ENCODE measurements at regions not wholly inside any gene's neighbourhood (a gene's known extent, or its start where the extent isn't known, plus 50 kb on each side); places are given as distances from the start of the nearest gene placed in this dataset.

DNA sequence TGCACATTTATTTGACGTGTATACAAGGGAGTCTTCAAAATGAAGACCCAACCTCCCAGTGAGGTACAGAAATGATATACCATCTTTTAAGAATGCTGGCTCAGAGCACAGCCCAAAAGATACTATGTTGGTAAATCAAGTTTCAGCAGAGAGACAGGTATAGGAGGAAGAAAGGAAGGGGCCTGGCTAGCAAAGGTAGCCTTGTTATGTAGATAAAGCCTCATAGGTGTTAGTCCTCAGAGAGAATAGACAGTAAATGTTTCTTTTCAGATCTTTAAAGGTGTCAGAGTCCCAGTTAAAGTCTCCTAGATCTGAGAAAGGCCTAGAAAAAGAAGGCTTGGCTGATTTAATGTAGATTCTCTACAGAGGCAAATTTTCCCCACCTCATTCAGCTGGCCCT lies 213.8 kb downstream of the SI start:
- RAD21 ChIA-PET (ENCODE audit: low non-redundant PET in 1 of 2, low total read pairs in 2 of 2, uncharacterized antibody in 2 of 2, unreplicated experiment in 2 of 2), result no interaction called here
- CTCF ChIA-PET, result no interaction called here

DNA sequence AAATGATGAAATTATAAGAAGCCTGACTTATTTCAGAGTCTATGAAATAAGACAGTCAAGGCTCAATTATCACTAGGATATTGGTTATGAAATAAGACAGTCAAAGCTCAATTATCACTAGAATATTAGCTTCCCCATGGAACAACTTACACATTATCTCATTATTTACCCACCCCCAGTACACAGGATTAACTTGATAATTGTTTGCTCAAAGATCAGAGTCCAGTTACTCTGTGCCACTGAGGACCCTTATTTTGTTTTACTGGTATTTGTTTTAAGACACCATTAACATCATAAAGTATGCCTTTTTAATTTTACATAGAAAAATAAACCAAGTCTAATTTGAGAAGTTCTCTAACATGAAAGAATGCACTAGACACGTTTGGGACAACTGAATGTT lies 225.4 kb downstream of the SI start:
- Histone ChIP-seq H3K4me3 (replicated peaks in 1 of 2; ENCODE audit: low read depth in 1 of 2, low read length in 2 of 2) (no peak overlapping the region), H3K79me2 (ENCODE audit: insufficient read depth, low read length) (no peaks in the 10 kb centered on the region), H2AFZ (ENCODE audit: low read depth, low read length, poor library complexity, severe bottlenecking) (no peak overlapping the region), H3K9ac (ENCODE audit: low read length) (no peak overlapping the region), H3K27me3 (ENCODE audit: insufficient read depth, low read length) (no peaks in the 10 kb centered on the region), H4K20me1 (ENCODE audit: insufficient read depth) (no peaks in the 10 kb centered on the region), H3K4me1 (ENCODE audit: control insufficient read depth in 1 of 2, insufficient read depth in 2 of 2, low read length in 2 of 2) (no peaks in the 10 kb centered on the region), H3K9me2 (ENCODE audit: insufficient read depth) (no peaks in the 10 kb centered on the region), H3K4me2 (ENCODE audit: low read length) (no peak overlapping the region), H3K27ac (ENCODE audit: low read depth, low read length) (no peak overlapping the region), H3K9me3 (ENCODE audit: control insufficient read depth in 1 of 2, insufficient read depth in 1 of 2, low read depth in 1 of 2, low read length in 2 of 2) (no peaks in the 10 kb centered on the region), H3K36me3 (ENCODE audit: control insufficient read depth in 1 of 2, insufficient read depth in 2 of 2, low read length in 2 of 2) (no peaks in the 10 kb centered on the region)
- DNase-seq (ENCODE audit: low read depth, low spot score) (no peak), ATAC-seq (no peak)
- ChIA-PET POLR2A (no interaction called here), CTCF (no interaction called here), RAD21 (ENCODE audit: low non-redundant PET in 1 of 2, low total read pairs in 2 of 2, uncharacterized antibody in 2 of 2, unreplicated experiment in 2 of 2) (no interaction called here)
- TF ChIP-seq CEBPB (IDR thresholded peaks at IDR 0.05; ENCODE audit: low read depth) (no peak), YY1 (IDR thresholded peaks at IDR 0.05; ENCODE audit: extremely low read depth, insufficient replicate concordance, low read depth, low read length) (no peak), EGR1 (IDR thresholded peaks at IDR 0.05; ENCODE audit: low read depth) (no peak), ZFX (IDR thresholded peaks at IDR 0.05) (no peak), SP1 (IDR thresholded peaks at IDR 0.05; ENCODE audit: low read depth) (no peak), ELF1 (IDR thresholded peaks at IDR 0.05; ENCODE audit: borderline replicate concordance, low read depth) (no peak), POLR2AphosphoS5 (IDR thresholded peaks at IDR 0.05; ENCODE audit: low read depth, low read length) (no peak), RAD21 (IDR thresholded peaks at IDR 0.05; ENCODE audit: low read depth) (no peak), CBX3 (IDR thresholded peaks at IDR 0.05; ENCODE audit: low read depth) (no peak), ZNF274 (IDR thresholded peaks at IDR 0.05; ENCODE audit: low read depth, low read length) (no peak), POLR2A (IDR thresholded peaks at IDR 0.05; ENCODE audit: borderline replicate concordance, extremely low read depth, insufficient read depth, insufficient read length) (no peak)
- TF ChIP-seq, protein P1, sequence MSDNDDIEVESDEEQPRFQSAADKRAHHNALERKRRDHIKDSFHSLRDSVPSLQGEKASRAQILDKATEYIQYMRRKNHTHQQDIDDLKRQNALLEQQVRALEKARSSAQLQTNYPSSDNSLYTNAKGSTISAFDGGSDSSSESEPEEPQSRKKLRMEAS (IDR thresholded peaks at IDR 0.05), result no peak
- TF ChIP-seq, protein P2, sequence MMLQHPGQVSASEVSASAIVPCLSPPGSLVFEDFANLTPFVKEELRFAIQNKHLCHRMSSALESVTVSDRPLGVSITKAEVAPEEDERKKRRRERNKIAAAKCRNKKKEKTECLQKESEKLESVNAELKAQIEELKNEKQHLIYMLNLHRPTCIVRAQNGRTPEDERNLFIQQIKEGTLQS (IDR thresholded peaks at IDR 0.05), result no peak
- TF ChIP-seq, protein P3, sequence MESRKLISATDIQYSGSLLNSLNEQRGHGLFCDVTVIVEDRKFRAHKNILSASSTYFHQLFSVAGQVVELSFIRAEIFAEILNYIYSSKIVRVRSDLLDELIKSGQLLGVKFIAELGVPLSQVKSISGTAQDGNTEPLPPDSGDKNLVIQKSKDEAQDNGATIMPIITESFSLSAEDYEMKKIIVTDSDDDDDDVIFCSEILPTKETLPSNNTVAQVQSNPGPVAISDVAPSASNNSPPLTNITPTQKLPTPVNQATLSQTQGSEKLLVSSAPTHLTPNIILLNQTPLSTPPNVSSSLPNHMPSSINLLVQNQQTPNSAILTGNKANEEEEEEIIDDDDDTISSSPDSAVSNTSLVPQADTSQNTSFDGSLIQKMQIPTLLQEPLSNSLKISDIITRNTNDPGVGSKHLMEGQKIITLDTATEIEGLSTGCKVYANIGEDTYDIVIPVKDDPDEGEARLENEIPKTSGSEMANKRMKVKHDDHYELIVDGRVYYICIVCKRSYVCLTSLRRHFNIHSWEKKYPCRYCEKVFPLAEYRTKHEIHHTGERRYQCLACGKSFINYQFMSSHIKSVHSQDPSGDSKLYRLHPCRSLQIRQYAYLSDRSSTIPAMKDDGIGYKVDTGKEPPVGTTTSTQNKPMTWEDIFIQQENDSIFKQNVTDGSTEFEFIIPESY (IDR thresholded peaks at IDR 0.05; ENCODE audit: extremely low read depth, insufficient replicate concordance, low read length), result no peak
- TF ChIP-seq, protein P4, sequence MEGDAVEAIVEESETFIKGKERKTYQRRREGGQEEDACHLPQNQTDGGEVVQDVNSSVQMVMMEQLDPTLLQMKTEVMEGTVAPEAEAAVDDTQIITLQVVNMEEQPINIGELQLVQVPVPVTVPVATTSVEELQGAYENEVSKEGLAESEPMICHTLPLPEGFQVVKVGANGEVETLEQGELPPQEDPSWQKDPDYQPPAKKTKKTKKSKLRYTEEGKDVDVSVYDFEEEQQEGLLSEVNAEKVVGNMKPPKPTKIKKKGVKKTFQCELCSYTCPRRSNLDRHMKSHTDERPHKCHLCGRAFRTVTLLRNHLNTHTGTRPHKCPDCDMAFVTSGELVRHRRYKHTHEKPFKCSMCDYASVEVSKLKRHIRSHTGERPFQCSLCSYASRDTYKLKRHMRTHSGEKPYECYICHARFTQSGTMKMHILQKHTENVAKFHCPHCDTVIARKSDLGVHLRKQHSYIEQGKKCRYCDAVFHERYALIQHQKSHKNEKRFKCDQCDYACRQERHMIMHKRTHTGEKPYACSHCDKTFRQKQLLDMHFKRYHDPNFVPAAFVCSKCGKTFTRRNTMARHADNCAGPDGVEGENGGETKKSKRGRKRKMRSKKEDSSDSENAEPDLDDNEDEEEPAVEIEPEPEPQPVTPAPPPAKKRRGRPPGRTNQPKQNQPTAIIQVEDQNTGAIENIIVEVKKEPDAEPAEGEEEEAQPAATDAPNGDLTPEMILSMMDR (IDR thresholded peaks at IDR 0.05 in 2 of 3, conservative IDR thresholded peaks at IDR 0.05 in 1 of 3; ENCODE audit: borderline replicate concordance in 1 of 3, insufficient read depth in 1 of 3, low read depth in 2 of 3, low read length in 2 of 3), result no peak
- BruUV-seq (replicated peaks), result no TSS peak
- intact Hi-C loops (cut with micrococcal nuclease), result no loop called here

More for the DNA sequence above, 213.8 kb downstream of the SI start:
- H2AFZ ChIP-seq (ENCODE audit: low read depth, low read length, poor library complexity, severe bottlenecking), result no peak overlapping the region
- H3K9me2 ChIP-seq (ENCODE audit: insufficient read depth), result no peaks in the 10 kb centered on the region
- no peaks in the 10 kb centered on the region for H4K20me1 ChIP-seq (ENCODE audit: insufficient read depth)
- no peaks in the 10 kb centered on the region for H3K27me3 ChIP-seq (ENCODE audit: insufficient read depth, low read length)
- H3K9me3 ChIP-seq (ENCODE audit: control insufficient read depth in 1 of 2, insufficient read depth in 1 of 2, low read depth in 1 of 2, low read length in 2 of 2), result no peaks in the 10 kb centered on the region
- H3K36me3 ChIP-seq (ENCODE audit: control insufficient read depth in 1 of 2, insufficient read depth in 2 of 2, low read length in 2 of 2), result no peaks in the 10 kb centered on the region
- no peaks in the 10 kb centered on the region for H3K4me1 ChIP-seq (ENCODE audit: control insufficient read depth in 1 of 2, insufficient read depth in 2 of 2, low read length in 2 of 2)
- no peaks in the 10 kb centered on the region for H3K79me2 ChIP-seq (ENCODE audit: insufficient read depth, low read length)
- no peak overlapping the region for H3K27ac ChIP-seq (ENCODE audit: low read depth, low read length)
- H3K9ac ChIP-seq (ENCODE audit: low read length), result no peak overlapping the region
- BruUV-seq (replicated peaks), result no TSS peak
- no peak for ATAC-seq
- no peak for TF ChIP-seq EGR1 (IDR thresholded peaks at IDR 0.05; ENCODE audit: low read depth)
- TF ChIP-seq CBX3 (IDR thresholded peaks at IDR 0.05; ENCODE audit: low read depth), result no peak
- POLR2A ChIA-PET, result no interaction called here
- H3K4me2 ChIP-seq (ENCODE audit: low read length), result no peak overlapping the region
- DNase-seq (ENCODE audit: low read depth, low spot score), result no peak
- H3K4me3 ChIP-seq (replicated peaks in 1 of 2; ENCODE audit: low read depth in 1 of 2, low read length in 2 of 2), result no peak overlapping the region
- intact Hi-C loops (cut with micrococcal nuclease), result no loop called here

Data from HCT116 (cell line).